ENCODE measurements at regions not wholly inside any gene's neighbourhood (a gene's known extent, or its start where the extent isn't known, plus 50 kb on each side); places are given as distances from the start of the nearest gene placed in this dataset.
"Not testable (repeated sequence)": the region's sequence is repeated elsewhere in the genome, so short reads cannot be mapped to it uniquely, and the experiment has no call there.

DNA sequence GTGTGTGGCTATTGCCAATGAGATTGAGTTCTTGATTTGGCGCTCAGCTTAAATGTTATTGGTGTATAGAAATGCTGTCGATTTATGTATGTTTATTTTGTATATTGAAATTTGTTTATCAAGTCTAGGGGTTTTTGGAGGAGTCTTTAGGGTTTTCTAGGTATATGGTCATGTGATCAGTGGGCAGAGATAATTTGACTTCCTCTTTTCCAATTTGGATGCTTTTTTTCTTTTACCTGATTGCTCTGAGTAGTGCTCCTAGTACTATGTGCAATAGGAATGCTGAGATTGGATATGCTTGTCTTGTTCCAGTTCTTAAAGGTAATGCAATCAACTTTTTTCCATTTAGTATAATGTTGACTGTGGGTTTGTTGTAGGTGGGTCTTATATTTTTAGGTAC, 99.8 kb upstream of the PMCH start:
- DNase-seq (ENCODE audit: low spot score): no peak

DNA sequence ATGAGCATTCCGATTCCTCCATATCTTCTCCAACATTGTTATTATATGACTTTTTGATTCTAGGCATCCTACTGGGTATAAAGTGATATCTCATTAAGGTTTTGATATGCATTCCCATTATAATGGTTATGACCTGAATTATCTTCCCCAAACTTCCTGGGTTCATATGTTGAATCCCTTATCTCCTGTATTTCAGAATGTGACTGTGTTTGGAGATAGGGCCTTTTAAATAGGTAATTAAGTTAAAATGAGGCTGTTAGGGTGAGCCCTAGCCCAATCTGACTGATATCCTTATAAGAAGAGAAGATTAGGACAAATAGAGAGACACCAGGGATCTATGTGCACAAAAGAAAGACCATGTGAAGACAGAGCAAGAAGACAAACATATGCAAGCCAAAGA, 96.9 kb upstream of the PMCH start:
- DNase-seq (ENCODE audit: low spot score): no peak

DNA sequence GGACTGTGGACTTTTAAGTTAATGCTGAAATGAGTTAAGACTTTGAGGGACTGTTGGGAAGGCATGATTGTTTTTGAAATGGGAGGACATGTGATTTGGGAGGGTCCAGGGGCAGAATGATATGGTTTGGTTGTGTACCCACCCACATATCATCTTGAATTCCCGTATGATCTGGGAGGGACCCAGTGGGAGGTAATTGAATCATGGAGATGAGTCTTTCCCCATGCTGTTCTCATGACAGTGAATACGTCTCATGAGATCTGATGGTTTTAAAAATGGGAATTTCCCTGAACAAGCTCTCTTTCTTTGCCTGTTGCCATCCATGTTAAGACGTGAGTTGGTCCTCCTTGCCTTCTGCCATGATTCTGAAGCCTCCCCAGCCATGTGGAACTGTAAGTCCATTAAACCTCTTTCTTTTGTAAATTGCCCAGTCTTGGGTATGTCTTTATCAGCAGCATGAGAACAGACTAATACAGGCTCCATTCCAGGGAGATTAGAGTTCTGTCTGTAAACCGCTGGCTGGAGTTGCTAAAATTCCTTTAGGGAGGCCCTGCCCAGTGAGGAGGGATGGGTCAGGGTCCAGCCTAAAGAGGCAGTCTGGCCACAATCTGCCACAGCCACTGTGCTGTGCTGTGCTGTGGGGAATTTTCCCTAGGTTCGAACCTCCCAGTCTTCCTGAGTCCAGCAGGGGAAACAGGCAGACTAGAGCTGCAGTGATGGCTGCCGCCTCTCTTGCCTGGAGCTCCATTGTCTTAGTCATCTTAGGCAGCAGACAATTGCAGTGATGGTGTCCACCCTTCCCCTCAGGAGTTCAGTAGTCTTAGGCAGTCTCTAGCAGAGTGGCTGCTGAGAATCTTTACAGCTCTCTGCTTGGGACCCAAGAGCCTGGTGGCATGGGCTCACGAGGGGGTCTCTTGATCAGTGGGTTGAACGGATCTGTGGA, 94.1 kb upstream of the PMCH start:
- not testable (repeated sequence) for DNase-seq (ENCODE audit: low spot score)

DNA sequence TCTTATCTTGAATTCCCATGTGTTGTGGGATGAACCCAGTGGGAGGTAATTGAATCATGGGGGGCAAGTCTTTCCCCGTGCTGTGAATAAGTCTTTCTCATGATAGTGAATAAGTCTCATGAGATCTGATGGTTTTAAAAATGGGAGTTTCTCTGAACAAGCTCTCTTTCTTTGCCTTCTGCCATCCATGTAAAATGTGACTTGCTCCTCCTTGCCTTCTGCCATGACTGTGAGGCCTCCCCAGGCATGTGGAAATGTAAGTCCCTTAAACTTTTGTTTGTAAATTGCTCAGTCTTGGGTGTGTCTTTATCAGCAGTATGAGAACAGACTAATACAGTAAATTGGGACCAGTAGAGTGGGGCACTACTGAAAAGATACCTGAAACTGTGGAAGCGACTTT, 92.1 kb upstream of the PMCH start:
- DNase-seq (ENCODE audit: low spot score): not testable (repeated sequence)

DNA sequence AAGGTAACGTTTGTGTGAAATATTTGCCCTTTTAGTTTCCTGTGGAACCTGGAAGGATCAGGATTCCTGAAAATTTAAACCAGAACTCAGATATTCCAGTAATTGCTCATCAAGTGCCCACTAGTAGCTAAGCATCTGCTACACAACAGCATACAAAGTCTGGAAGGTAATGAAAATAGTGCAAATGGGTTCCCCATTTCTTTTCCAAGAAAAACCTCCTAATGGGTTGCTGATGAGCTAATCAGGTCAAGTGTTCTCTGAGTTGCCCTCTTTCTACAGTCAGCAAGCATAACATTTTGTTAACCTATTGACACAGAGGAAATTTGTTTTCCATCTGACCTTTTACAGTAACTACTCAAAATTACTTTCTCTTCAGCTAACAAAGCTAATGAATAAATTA, 83.6 kb upstream of the PMCH start:
- DNase-seq (ENCODE audit: low spot score): no peak

DNA sequence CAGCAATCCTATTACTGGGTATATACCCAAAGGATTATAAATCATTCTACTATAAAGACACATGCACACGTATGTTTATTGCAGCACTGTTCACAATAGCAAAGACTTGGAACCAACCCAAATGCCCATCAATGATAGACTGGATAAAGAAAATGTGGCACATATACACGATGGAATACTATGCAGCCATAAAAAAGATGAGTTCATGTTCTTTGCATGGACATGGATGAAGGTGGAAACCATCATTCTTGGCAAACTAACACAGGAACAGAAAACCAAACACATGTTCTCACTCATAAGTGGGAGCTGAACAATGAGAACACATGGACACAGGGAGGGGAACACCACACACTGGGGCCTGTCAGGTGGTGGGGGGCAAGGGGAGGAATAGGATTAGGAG, 58.1 kb upstream of the PMCH start:
- DNase-seq (ENCODE audit: low spot score): not testable (repeated sequence)

DNA sequence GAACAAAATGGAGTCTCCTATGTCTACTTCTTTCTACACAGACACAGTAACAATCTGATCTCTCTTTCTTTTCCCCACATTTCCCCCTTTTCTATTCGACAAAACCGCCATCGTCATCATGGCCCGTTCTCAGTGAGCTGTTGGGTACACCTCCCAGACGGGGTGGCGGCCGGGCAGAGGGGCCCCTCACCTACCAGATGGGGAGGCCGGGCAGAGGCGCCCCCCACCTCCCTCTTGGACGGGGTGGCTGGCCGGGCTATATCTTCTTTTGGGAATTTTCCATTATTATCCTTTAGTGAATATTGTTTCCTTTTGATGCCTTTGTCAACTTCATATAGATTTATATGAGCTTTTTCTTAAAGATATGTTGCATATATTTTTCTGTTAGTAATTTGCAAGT, 53.4 kb upstream of the PMCH start:
- DNase-seq (ENCODE audit: low spot score): not testable (repeated sequence)

DNA sequence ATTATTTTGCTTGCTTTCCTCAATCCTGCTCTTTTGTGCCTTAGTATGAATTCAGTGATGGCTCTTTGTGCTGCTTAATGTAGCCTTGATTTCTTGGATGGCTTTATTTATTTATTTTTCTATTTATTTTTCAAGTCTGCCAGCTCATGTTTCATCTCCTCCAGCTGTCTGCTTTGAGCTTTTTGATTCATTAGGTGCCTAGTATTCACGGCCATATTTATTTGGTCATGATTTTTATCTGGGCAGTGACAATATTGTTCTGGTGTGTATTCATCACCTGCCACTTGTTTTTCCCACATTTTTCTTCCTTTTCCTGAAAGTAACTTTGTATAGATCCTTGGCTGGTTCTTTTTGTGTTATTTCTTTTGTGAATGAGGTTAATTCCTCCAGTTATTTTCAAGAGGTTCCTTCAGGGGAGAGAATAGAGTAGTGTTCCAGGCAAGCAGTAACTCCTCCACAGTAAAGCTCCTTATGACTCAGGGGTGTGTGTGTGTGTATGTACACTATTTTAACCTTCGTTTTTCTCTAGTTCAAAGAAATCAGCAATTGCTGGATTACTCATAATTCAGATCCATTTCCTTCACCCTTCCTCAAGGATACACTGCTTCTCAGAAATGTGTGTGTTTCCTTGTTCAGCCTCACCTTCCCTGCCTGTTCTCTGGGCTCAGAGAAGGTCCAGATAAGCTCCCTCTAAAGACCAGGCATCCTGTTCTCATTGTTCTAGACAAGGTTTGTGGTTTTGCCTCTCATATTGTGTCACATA, 51.6 kb upstream of the PMCH start:
- no peak for DNase-seq (ENCODE audit: low spot score)
